OCI-LY7 (cell line): ENCODE measurements at regions not wholly inside any gene's neighbourhood (a gene's known extent, or its start where the extent isn't known, plus 50 kb on each side); places are given as distances from the start of the nearest gene placed in this dataset.
"Not testable (repeated sequence)": the region's sequence is repeated elsewhere in the genome, so short reads cannot be mapped to it uniquely, and the experiment has no call there.

Experiments
- BruUV-seq: library from RNA; stranded (reverse); fragments of 400-500 nt; replicated peaks from 2 replicates; lab custom pipeline; 2021; lab: Mats Ljungman, UMichigan
- CTCF ChIA-PET: fragments of 300-600 bp; sonication (Branson Sonifier 250); formaldehyde crosslinking; loops from one replicate; lab custom pipeline; 2022; ENCODE audit warnings: antibody characterized with exemption; ENCODE audit not compliant: unreplicated experiment; lab: Charles Lee
- POLR2A ChIA-PET: fragments of 300-600 bp; sonication (Branson Sonifier 250); formaldehyde crosslinking; loops from one replicate; lab custom pipeline; 2022; ENCODE audit warnings: antibody characterized with exemption; lab: Charles Lee
- DNase-seq: peaks from one replicate; pipeline ENCODE4 v3.0.0-alpha.2; 2015; ENCODE audit warnings: low spot score
- H2AFZ ChIP-seq: fragments of 200-600 bp; sonication (generic), shearing (Covaris generic); 2 replicates; pipeline ENCODE4 v1.6.1; 2014; ENCODE audit warnings: mild to moderate bottlenecking, antibody characterized with exemption, low read length, moderate library complexity
- H3K27ac ChIP-seq: fragments of 200-600 bp; sonication (generic); 2 replicates; pipeline ENCODE4 v1.5.1; 2014; ENCODE audit warnings: mixed run types, low read depth, mild to moderate bottlenecking, moderate library complexity, low read length, inconsistent platforms; ENCODE audit not compliant: poor library complexity, severe bottlenecking
- H3K36me3 ChIP-seq: fragments of 200-600 bp; sonication (generic); 2 replicates; pipeline ENCODE4 v1.6.1; 2014; ENCODE audit warnings: mild to moderate bottlenecking, antibody characterized with exemption, low read length, moderate library complexity, mixed read lengths; ENCODE audit not compliant: insufficient read depth
- H3K4me1 ChIP-seq: fragments of 200-600 bp; sonication (generic); 2 replicates; pipeline ENCODE4 v1.5.1; 2014; ENCODE audit warnings: mild to moderate bottlenecking, low read length; ENCODE audit not compliant: insufficient read depth, poor library complexity, severe bottlenecking
- H3K4me2 ChIP-seq: fragments of 200-600 bp; sonication (generic); 2 replicates; pipeline ENCODE4 v1.6.1; 2014; ENCODE audit warnings: mild to moderate bottlenecking, low read length
- H3K4me3 ChIP-seq: fragments of 200-600 bp; sonication (generic); 2 replicates; pipeline ENCODE4 v1.5.1; 2014; ENCODE audit warnings: mild to moderate bottlenecking, low read depth, low read length; ENCODE audit not compliant: poor library complexity, severe bottlenecking
- H3K79me2 ChIP-seq: fragments of 200-600 bp; sonication (generic); 2 replicates; pipeline ENCODE4 v1.6.1; 2016; ENCODE audit warnings: low read depth, mild to moderate bottlenecking, low read length, moderate library complexity, mixed read lengths; ENCODE audit not compliant: insufficient read depth
- H3K9me2 ChIP-seq: fragments of 200-600 bp; sonication (generic); 2 replicates; pipeline ENCODE4 v1.6.1; 2016; ENCODE audit warnings: mild to moderate bottlenecking, low read length, mixed read lengths; ENCODE audit not compliant: insufficient read depth
- H3K9me3 ChIP-seq: fragments of 200-600 bp; sonication (generic); 2 replicates; pipeline ENCODE4 v1.6.1; 2014; ENCODE audit warnings: mild to moderate bottlenecking, mixed run types, low read length, mixed read lengths
- H4K20me1 ChIP-seq: fragments of 200-600 bp; sonication (generic); 2 replicates; pipeline ENCODE4 v1.6.1; 2014; ENCODE audit warnings: mild to moderate bottlenecking, antibody characterized with exemption, low read length, moderate library complexity, mixed read lengths; ENCODE audit not compliant: insufficient read depth
- EZH2phosphoT487 ChIP-seq: fragments of 200-600 bp; sonication (generic); IDR thresholded peaks from 2 replicates; pipeline ENCODE4 v1.6.1; 2018; ENCODE audit warnings: low read depth, borderline replicate concordance, mild to moderate bottlenecking, mixed run types, antibody characterized with exemption, low read length, moderate library complexity, mixed read lengths
- intact Hi-C: fragments of 100-400 bp; cut with micrococcal nuclease; formaldehyde crosslinking; loops from one replicate; pipeline ENCODE4 v1.10.0; 2022; ENCODE audit not compliant: unreplicated experiment
- TF ChIP-seq, protein P1 (sequence below): fragments of 200-600 bp; sonication (generic); conservative IDR thresholded peaks from 2 replicates; pipeline ENCODE4 v1.5.1; 2014; ENCODE audit warnings: mild to moderate bottlenecking, antibody characterized with exemption, low read length, moderate library complexity, mixed read lengths

- no peak for DNase-seq
- no TSS peak for BruUV-seq
- Histone ChIP-seq H3K4me2 (peak overlapping the region; percentile 61; the same call in 1 of the 2 replicates), H3K9me2 (no peaks in the 10 kb centered on the region), H3K79me2 (no peaks in the 10 kb centered on the region), H2AFZ (0 out of 2 replicates have a peak overlapping the region, but pooled peaks have one; percentile 45), H3K36me3 (no peaks in the 10 kb centered on the region), H3K9me3 (no peaks in the 10 kb centered on the region), H4K20me1 (no peaks in the 10 kb centered on the region), H3K4me3 (peak overlapping the region; percentile 43), H3K4me1 (peaks cover 3% of the 10 kb centered on the region), H3K27ac (no peak overlapping the region)
- TF ChIP-seq, protein P1, sequence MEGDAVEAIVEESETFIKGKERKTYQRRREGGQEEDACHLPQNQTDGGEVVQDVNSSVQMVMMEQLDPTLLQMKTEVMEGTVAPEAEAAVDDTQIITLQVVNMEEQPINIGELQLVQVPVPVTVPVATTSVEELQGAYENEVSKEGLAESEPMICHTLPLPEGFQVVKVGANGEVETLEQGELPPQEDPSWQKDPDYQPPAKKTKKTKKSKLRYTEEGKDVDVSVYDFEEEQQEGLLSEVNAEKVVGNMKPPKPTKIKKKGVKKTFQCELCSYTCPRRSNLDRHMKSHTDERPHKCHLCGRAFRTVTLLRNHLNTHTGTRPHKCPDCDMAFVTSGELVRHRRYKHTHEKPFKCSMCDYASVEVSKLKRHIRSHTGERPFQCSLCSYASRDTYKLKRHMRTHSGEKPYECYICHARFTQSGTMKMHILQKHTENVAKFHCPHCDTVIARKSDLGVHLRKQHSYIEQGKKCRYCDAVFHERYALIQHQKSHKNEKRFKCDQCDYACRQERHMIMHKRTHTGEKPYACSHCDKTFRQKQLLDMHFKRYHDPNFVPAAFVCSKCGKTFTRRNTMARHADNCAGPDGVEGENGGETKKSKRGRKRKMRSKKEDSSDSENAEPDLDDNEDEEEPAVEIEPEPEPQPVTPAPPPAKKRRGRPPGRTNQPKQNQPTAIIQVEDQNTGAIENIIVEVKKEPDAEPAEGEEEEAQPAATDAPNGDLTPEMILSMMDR: no peak
- TF ChIP-seq EZH2phosphoT487: no peak
- intact Hi-C loops: loop anchor here (1.0 to 5.0 kb wide), 4 partner anchors 55 to 385 kb away; partner anchors contain the start of gene DHRS7B
- POLR2A ChIA-PET: interaction anchor here (0.7 kb wide), 1 partner anchor 124 kb away, joined by 6 read pairs; no protein-coding TSS in a partner anchor
- CTCF ChIA-PET: interaction anchor here (1.0 kb wide), 1 partner anchor 56 kb away, joined by 7 read pairs; no protein-coding TSS in a partner anchor
Observed at GRCh38 chr17:21512307-21513011, 136.3 kb downstream of the KCNJ12 start.

GRCh38 chr17:21513012-21513570, 136.9 kb downstream of the KCNJ12 start:
- TF ChIP-seq EZH2phosphoT487: no peak
- TF ChIP-seq, protein P1: peak; percentile 85
- no TSS peak for BruUV-seq

DNA sequence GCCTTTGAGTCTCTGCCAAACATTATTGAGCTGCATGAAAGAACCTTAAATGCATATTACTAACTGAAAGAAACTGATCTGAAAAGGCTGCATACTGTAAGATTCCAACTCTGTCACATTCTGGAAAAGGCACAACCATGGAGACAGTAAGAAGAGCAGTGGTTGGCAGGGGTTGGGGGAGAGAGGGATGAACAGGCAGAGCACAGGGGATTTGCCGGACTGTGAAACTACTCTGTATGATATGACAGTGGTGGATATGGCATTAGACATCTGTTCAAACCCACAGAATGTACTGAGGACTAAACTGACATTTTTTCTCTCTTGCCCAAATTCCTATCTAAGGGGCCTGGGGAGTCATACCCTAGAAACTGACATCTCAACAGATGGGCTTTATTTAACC, 138.4 kb downstream of the KCNJ12 start:
- POLR2A ChIA-PET, H3K4me2 ChIP-seq, H2AFZ ChIP-seq, H3K9me2 ChIP-seq, H4K20me1 ChIP-seq, BruUV-seq, CTCF ChIA-PET, H3K79me2 ChIP-seq, H3K4me1 ChIP-seq, H3K27ac ChIP-seq, H3K4me3 ChIP-seq, DNase-seq, H3K36me3 ChIP-seq, H3K9me3 ChIP-seq: not testable (repeated sequence)
- intact Hi-C loops: loop anchor here (5.0 kb wide), 3 partner anchors 57 to 387 kb away; partner anchors contain the start of gene DHRS7B

More at GRCh38 chr17:21513012-21513570, 136.9 kb downstream of the KCNJ12 start:
- DNase-seq: peak; percentile 82
- Histone ChIP-seq H3K4me2 (peak overlapping the region; percentile 61; the same call in 1 of the 2 replicates), H2AFZ (0 out of 2 replicates have a peak overlapping the region, but pooled peaks have one; percentile 45), H3K36me3 (no peaks in the 10 kb centered on the region), H3K4me1 (no peaks in the 10 kb centered on the region), H3K4me3 (peak overlapping the region; percentile 43), H3K9me2 (no peaks in the 10 kb centered on the region), H3K79me2 (no peaks in the 10 kb centered on the region), H4K20me1 (no peaks in the 10 kb centered on the region), H3K9me3 (no peaks in the 10 kb centered on the region), H3K27ac (no peak overlapping the region)
- ChIA-PET CTCF (interaction anchor here (1.0 kb wide), 1 partner anchor 56 kb away, joined by 7 read pairs; no protein-coding TSS in a partner anchor), POLR2A (interaction anchor here (0.7 kb wide), 1 partner anchor 260 kb away, joined by 4 read pairs; the partner anchor contains the start of gene NATD1)
- intact Hi-C loops: loop anchor here (1.0 to 5.0 kb wide), 4 partner anchors 56 to 386 kb away; partner anchors contain the start of gene DHRS7B
